NOMO-1 treated with DMSO at 0.1 percent for 48 hours (cell line): ENCODE measurements at regions not wholly inside any gene's neighbourhood (a gene's known extent, or its start where the extent isn't known, plus 50 kb on each side); places are given as distances from the start of the nearest gene placed in this dataset.

Experiments
- DNase-seq: peaks from one replicate; lab custom pipeline; 2025; ENCODE audit not compliant: unreplicated experiment; lab: John Stamatoyannopoulos, UW

DNA sequence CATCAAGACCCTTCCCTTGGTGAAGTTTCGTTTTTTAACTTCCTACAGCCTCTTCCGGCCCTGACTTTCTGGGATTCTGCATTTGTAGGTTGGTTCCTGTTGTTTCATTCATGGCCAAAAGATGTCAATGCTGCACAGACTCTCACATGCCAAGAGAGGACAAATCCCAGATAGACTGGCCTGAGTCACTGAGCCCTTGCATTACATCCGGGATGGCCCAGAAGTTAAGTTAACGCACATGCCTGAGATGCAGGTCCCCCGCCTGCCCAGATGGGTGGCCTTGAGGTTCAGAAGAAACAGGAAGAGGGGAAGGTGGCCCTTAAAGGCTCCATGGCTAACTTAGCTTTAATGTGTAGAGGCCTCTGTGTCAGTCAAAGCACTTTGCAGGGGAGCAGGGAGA, 51.6 kb upstream of the SRGAP3 start:
- DNase-seq, result no peak

- DNase-seq, result no peak
Observed at GRCh38 chr3:9301798-9302197, 52.4 kb upstream of the SRGAP3 start.

GRCh38 chr3:9302425-9303181, 53.2 kb upstream of the SRGAP3 start:
- peak; percentile 68 for DNase-seq

- no peak for DNase-seq
Observed at GRCh38 chr3:9308298-9308990, 54.4 kb upstream of the THUMPD3 start.

- no peak for DNase-seq
Observed at GRCh38 chr3:9310043-9310442, 52.8 kb upstream of the THUMPD3 start.

DNA sequence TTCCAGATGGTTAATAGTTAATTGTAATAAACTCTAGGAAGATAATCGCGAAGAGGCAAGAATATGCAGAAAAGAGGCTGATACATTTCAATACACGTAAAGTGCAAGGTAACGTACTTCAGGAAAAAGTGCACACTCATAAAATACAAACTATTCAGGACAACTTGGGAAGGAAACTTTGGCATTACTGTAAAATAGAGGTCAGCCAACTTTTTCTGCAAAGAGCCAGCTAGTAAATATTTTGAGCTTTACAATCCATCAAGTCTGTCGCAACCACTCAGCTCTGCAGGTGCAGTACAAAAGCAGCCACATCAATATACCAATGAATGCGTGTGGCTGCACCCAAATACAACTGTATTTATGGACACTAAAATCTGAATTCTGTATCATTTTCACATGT, 51.6 kb upstream of the THUMPD3 start:
- no peak for DNase-seq
